ENCODE measurements at regions not wholly inside any gene's neighbourhood (a gene's known extent, or its start where the extent isn't known, plus 50 kb on each side); places are given as distances from the start of the nearest gene placed in this dataset.

GRCh38 chr3:77837456-77838025, 797.6 kb downstream of the ROBO2 start:
- no peak for TF ChIP-seq CTCF (IDR thresholded peaks at IDR 0.05; ENCODE audit: insufficient read depth, low read depth, low read length, missing control alignments)

GRCh38 chr3:77859156-77859555, 819.3 kb downstream of the ROBO2 start:
- H3K4me3 ChIP-seq (ENCODE audit: low read length) = no peak overlapping the region
- no peak for TF ChIP-seq CTCF (IDR thresholded peaks at IDR 0.05; ENCODE audit: insufficient read depth, low read depth, low read length, missing control alignments)
- DNase-seq (ENCODE audit: low read depth) = no peak

More at GRCh38 chr3:77837456-77838025, 797.6 kb downstream of the ROBO2 start:
- DNase-seq (ENCODE audit: low read depth) = no peak
- H3K4me3 ChIP-seq (ENCODE audit: low read length) = no peak overlapping the region

- DNase-seq (ENCODE audit: low read depth) = peak; percentile 77
- H3K4me3 ChIP-seq (ENCODE audit: low read length) = no peak overlapping the region
- no peak for TF ChIP-seq CTCF (IDR thresholded peaks at IDR 0.05; ENCODE audit: insufficient read depth, low read depth, low read length, missing control alignments)
Observed at GRCh38 chr3:77868725-77869124, 828.8 kb downstream of the ROBO2 start.

GRCh38 chr3:77869423-77869822, 829.5 kb downstream of the ROBO2 start:
- DNase-seq (ENCODE audit: low read depth) = no peak
- no peak for TF ChIP-seq CTCF (IDR thresholded peaks at IDR 0.05; ENCODE audit: insufficient read depth, low read depth, low read length, missing control alignments)
- no peak overlapping the region for H3K4me3 ChIP-seq (ENCODE audit: low read length)

GRCh38 chr3:77871436-77871835, 831.5 kb downstream of the ROBO2 start:
- DNase-seq (ENCODE audit: low read depth) = peak; percentile 11
- TF ChIP-seq CTCF (IDR thresholded peaks at IDR 0.05; ENCODE audit: insufficient read depth, low read depth, low read length, missing control alignments) = no peak

GRCh38 chr3:77873598-77873997, 833.7 kb downstream of the ROBO2 start:
- TF ChIP-seq CTCF (IDR thresholded peaks at IDR 0.05; ENCODE audit: insufficient read depth, low read depth, low read length, missing control alignments) = no peak
- DNase-seq (ENCODE audit: low read depth) = no peak
- H3K4me3 ChIP-seq (ENCODE audit: low read length) = no peak overlapping the region

More at GRCh38 chr3:77871436-77871835, 831.5 kb downstream of the ROBO2 start:
- H3K4me3 ChIP-seq (ENCODE audit: low read length) = no peak overlapping the region

- TF ChIP-seq CTCF (IDR thresholded peaks at IDR 0.05; ENCODE audit: insufficient read depth, low read depth, low read length, missing control alignments) = no peak
- peak; percentile 33 for DNase-seq (ENCODE audit: low read depth)
- H3K4me3 ChIP-seq (ENCODE audit: low read length) = no peak overlapping the region
Observed at GRCh38 chr3:77885381-77885780, 845.5 kb downstream of the ROBO2 start.
